GM19043 (cell line): ENCODE measurements at regions not wholly inside any gene's neighbourhood (a gene's known extent, or its start where the extent isn't known, plus 50 kb on each side); places are given as distances from the start of the nearest gene placed in this dataset.

ENCODE experiments used
- ATAC-seq: cut with Tn5 transposase; IDR thresholded peaks from one replicate; pipeline ENCODE4 v1.9.1; 2021; ENCODE audit warnings: low read depth; ENCODE audit not compliant: unreplicated experiment

- no peak for ATAC-seq
These were observed 307.6 kb upstream of the NBEA start for GRCh38 chr13:34634448-34634847.

GRCh38 chr13:34637138-34637537 lies 304.9 kb upstream of the NBEA start:
- ATAC-seq: no peak

- ATAC-seq: no peak
These were observed 304.4 kb upstream of the NBEA start for GRCh38 chr13:34637636-34638035.

GRCh38 chr13:34638897-34639296 lies 303.2 kb upstream of the NBEA start:
- ATAC-seq: no peak

GRCh38 chr13:34640179-34640992 lies 301.7 kb upstream of the NBEA start:
- no peak for ATAC-seq

GRCh38 chr13:34640993-34641330 lies 301.1 kb upstream of the NBEA start:
- ATAC-seq: no peak

- ATAC-seq: no peak
These were observed 294.5 kb upstream of the NBEA start for GRCh38 chr13:34647379-34648150.

GRCh38 chr13:34654203-34654602 lies 287.9 kb upstream of the NBEA start:
- ATAC-seq: no peak

- ATAC-seq: no peak
These were observed 287.4 kb upstream of the NBEA start for GRCh38 chr13:34654647-34655046.

GRCh38 chr13:34655554-34655953 lies 286.5 kb upstream of the NBEA start:
- no peak for ATAC-seq

- ATAC-seq: no peak
These were observed 284.4 kb upstream of the NBEA start for GRCh38 chr13:34657716-34658115.

GRCh38 chr13:34667286-34668218 lies 274.5 kb upstream of the NBEA start:
- ATAC-seq: no peak

GRCh38 chr13:34671137-34671536 lies 270.9 kb upstream of the NBEA start:
- ATAC-seq: no peak

- no peak for ATAC-seq
These were observed 269.4 kb upstream of the NBEA start for GRCh38 chr13:34672631-34673030.

GRCh38 chr13:34675626-34676025 lies 266.4 kb upstream of the NBEA start:
- no peak for ATAC-seq

GRCh38 chr13:34678154-34678553 lies 263.9 kb upstream of the NBEA start:
- no peak for ATAC-seq

- no peak for ATAC-seq
These were observed 260.6 kb upstream of the NBEA start for GRCh38 chr13:34681405-34681955.

GRCh38 chr13:34695063-34695462 lies 247.0 kb upstream of the NBEA start:
- no peak for ATAC-seq

GRCh38 chr13:34696296-34696695 lies 245.8 kb upstream of the NBEA start:
- no peak for ATAC-seq

GRCh38 chr13:34696741-34697140 lies 245.3 kb upstream of the NBEA start:
- no peak for ATAC-seq

GRCh38 chr13:34698945-34699344 lies 243.1 kb upstream of the NBEA start:
- ATAC-seq: no peak
